ENCODE measurements at regions not wholly inside any gene's neighbourhood (a gene's known extent, or its start where the extent isn't known, plus 50 kb on each side); places are given as distances from the start of the nearest gene placed in this dataset.
A peak's percentile ranks its signal among the peaks of the same experiment; 100 is the strongest.
"Not testable (repeated sequence)": the region's sequence is repeated elsewhere in the genome, so short reads cannot be mapped to it uniquely, and the experiment has no call there.

DNA sequence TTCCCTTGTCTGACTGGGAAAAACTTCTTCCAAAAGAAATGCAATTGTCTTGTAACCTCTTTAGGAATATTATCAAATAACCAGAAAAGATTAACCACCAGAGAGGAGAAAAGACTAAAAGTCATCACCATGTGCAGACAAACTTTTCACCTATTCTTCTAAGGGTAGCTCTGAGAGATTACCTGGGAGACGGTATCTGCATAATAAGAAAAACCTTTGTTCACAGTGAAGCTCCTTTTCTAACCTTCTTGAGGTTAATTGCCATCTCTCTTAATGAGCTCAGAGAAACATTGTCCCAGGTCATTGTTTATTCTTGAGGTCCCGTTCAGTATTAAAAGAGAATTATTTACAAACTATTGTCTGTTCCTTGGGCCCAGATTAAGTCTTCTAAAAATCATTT is 1091.2 kb upstream of the LRRTM1 start:
- Mint-ChIP-seq H3K4me1 (ENCODE audit: low read depth) (no peaks in the 10 kb centered on the region), H3K9me3 (peaks cover 21% of the 10 kb centered on the region), H3K36me3 (ENCODE audit: low read depth) (no peaks in the 10 kb centered on the region), H3K27me3 (no peaks in the 10 kb centered on the region), H3K4me3 (no peak overlapping the region), H3K27ac (no peak overlapping the region)
- intact Hi-C loops (cut with micrococcal nuclease): no loop called here
- ChIA-PET POLR2A (no interaction called here), CTCF (no interaction called here)
- DNase-seq (no peak), ATAC-seq (no peak)
- TF ChIP-seq, protein P1, sequence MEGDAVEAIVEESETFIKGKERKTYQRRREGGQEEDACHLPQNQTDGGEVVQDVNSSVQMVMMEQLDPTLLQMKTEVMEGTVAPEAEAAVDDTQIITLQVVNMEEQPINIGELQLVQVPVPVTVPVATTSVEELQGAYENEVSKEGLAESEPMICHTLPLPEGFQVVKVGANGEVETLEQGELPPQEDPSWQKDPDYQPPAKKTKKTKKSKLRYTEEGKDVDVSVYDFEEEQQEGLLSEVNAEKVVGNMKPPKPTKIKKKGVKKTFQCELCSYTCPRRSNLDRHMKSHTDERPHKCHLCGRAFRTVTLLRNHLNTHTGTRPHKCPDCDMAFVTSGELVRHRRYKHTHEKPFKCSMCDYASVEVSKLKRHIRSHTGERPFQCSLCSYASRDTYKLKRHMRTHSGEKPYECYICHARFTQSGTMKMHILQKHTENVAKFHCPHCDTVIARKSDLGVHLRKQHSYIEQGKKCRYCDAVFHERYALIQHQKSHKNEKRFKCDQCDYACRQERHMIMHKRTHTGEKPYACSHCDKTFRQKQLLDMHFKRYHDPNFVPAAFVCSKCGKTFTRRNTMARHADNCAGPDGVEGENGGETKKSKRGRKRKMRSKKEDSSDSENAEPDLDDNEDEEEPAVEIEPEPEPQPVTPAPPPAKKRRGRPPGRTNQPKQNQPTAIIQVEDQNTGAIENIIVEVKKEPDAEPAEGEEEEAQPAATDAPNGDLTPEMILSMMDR (IDR thresholded peaks at IDR 0.05): no peak

DNA sequence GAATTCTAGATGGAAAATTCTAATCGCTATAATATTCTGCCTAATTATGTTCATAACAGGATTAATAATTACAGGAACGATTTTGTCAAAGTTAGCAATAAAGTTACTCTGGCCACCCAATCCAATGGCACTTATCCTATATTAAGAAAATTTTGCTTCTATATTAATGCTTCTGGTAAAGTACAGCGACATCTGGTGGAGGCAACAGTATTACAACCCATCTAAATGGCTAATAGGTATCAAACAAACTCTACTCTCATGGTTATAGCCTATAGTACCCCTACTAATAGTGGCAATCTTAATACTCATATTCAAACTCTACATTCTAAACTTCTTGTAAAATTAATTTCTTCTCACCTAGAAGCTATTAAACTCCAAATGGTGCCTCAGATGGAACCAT is 1084.7 kb upstream of the LRRTM1 start:
- H3K27ac Mint-ChIP-seq: no peak overlapping the region
- intact Hi-C loops (cut with micrococcal nuclease): no loop called here
- ATAC-seq: no peak

DNA sequence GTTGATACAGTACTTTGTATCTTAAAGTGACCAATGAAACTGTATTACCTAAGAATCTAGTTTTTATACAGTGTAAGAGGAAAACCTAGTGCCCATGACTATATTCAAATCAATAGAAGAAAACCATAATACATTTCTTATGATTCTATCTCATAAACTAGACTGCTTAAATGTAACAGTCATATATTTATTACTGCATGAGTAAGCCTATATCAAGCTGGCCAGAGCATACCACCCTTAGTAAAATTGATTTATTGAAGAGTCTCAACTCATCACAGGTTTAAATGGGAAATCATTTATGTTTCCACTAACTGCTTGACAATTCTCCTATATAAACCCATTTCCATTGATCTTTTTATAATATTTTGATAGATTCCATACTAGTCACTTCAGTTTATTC is 1059.2 kb upstream of the LRRTM1 start:
- DNase-seq: no peak
- ChIA-PET CTCF (no interaction called here), POLR2A (no interaction called here)
- H3K4me3 Mint-ChIP-seq: no peak overlapping the region
- intact Hi-C loops (cut with micrococcal nuclease): no loop called here
- H3K9me3 Mint-ChIP-seq: peaks cover 12% of the 10 kb centered on the region
- no peaks in the 10 kb centered on the region for H3K27me3 Mint-ChIP-seq
- H3K27ac Mint-ChIP-seq: no peak overlapping the region
- no peaks in the 10 kb centered on the region for H3K4me1 Mint-ChIP-seq (ENCODE audit: low read depth)
- TF ChIP-seq, protein P1 (IDR thresholded peaks at IDR 0.05): no peak
- no peaks in the 10 kb centered on the region for H3K36me3 Mint-ChIP-seq (ENCODE audit: low read depth)
- no peak for ATAC-seq

More for the DNA sequence above, 1084.7 kb upstream of the LRRTM1 start:
- H3K9me3 Mint-ChIP-seq: peaks cover 15% of the 10 kb centered on the region
- DNase-seq: peak; percentile 7
- H3K4me3 Mint-ChIP-seq: no peak overlapping the region
- H3K4me1 Mint-ChIP-seq (ENCODE audit: low read depth): no peaks in the 10 kb centered on the region
- H3K27me3 Mint-ChIP-seq: no peaks in the 10 kb centered on the region
- TF ChIP-seq, protein P1 (IDR thresholded peaks at IDR 0.05): peak; percentile 46
- ChIA-PET CTCF (no interaction called here), POLR2A (no interaction called here)
- no peaks in the 10 kb centered on the region for H3K36me3 Mint-ChIP-seq (ENCODE audit: low read depth)

DNA sequence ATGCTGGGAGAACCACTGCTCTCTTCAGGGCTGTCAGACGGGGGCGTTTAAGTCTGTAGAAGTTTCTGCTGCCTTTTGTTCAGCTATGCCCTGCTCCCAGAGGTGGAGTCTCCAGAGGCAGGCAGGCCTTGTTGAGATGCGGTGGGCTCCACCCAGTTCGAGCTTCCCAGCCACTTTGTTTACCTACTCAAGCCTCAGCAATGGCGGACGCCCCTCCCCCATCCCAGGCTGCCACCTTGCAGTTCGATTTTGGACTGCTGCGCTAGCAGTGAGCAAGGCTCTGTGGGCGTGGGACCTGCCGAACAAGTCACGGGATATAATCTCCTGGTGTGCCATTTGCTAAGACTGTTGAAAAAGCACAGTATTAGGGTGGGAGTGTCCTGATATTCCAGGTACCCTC is 1057.9 kb upstream of the LRRTM1 start:
- CTCF ChIA-PET; H3K36me3 Mint-ChIP-seq (ENCODE audit: low read depth); H3K4me1 Mint-ChIP-seq (ENCODE audit: low read depth); DNase-seq; H3K27me3 Mint-ChIP-seq; intact Hi-C loops (cut with micrococcal nuclease); H3K27ac Mint-ChIP-seq; H3K4me3 Mint-ChIP-seq; POLR2A ChIA-PET; ATAC-seq: not testable (repeated sequence)
- peaks cover 12% of the 10 kb centered on the region for H3K9me3 Mint-ChIP-seq

DNA sequence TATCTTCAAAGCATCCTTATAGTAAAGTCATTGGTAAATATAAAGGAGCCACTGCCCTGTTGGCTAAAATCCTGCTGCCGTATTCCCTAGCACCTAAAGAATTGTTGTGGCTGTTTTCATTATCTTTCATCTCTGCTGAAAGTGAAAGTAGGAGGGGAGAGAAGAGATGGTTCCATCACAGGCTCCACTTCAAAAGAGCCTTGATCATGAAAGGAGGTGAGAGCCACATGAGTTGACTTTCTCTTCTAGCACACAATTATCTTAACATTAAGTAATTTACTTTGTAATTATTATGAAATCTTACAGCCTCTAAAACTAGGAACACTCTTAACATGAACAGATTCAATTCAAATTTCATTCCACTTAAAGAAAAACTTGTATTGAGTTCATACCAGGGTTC is 1050.9 kb upstream of the LRRTM1 start:
- H3K27me3 Mint-ChIP-seq: no peaks in the 10 kb centered on the region
- ChIA-PET CTCF (no interaction called here), POLR2A (no interaction called here)
- H3K9me3 Mint-ChIP-seq: peaks cover 16% of the 10 kb centered on the region
- no peak for DNase-seq
- no peak for ATAC-seq
- H3K4me3 Mint-ChIP-seq: no peak overlapping the region
- no peaks in the 10 kb centered on the region for H3K36me3 Mint-ChIP-seq (ENCODE audit: low read depth)
- intact Hi-C loops (cut with micrococcal nuclease): no loop called here
- no peak overlapping the region for H3K27ac Mint-ChIP-seq
- no peaks in the 10 kb centered on the region for H3K4me1 Mint-ChIP-seq (ENCODE audit: low read depth)
- TF ChIP-seq, protein P1 (IDR thresholded peaks at IDR 0.05): no peak

DNA sequence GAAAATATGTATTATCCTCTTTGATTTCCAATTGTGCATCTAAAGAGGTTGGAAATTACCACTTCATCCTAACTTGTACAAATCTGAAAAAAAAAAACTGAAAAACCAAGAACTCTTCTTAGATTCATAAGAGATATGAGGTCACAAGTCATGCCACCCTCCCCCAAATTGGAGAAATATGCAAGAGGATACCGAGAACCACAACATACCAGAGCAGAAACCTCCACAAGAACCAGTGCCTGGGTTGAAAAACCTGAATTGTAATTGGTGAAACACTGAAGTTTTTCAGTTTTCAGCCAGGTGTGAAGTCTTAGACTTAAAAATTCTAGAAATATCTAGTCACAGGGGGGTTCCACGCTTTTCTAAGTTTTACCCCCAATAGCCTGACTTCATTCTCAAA is 1029.5 kb upstream of the LRRTM1 start:
- intact Hi-C loops (cut with micrococcal nuclease): no loop called here
- Mint-ChIP-seq H3K27me3 (no peaks in the 10 kb centered on the region), H3K4me3 (no peak overlapping the region), H3K36me3 (ENCODE audit: low read depth) (no peaks in the 10 kb centered on the region), H3K9me3 (peaks cover 10% of the 10 kb centered on the region), H3K27ac (no peak overlapping the region), H3K4me1 (ENCODE audit: low read depth) (no peaks in the 10 kb centered on the region)
- no peak for DNase-seq
- CTCF ChIA-PET: no interaction called here
- POLR2A ChIA-PET: no interaction called here
- ATAC-seq: no peak
- TF ChIP-seq, protein P1 (IDR thresholded peaks at IDR 0.05): no peak

Data from activated CD8-positive, alpha-beta T cell treated with anti-CD3 and anti-CD28 coated beads for 36 hours (primary cell).